IMR-90 (cell line): ENCODE measurements at regions not wholly inside any gene's neighbourhood (a gene's known extent, or its start where the extent isn't known, plus 50 kb on each side); places are given as distances from the start of the nearest gene placed in this dataset.

ENCODE experiments used
- ATAC-seq: fragments of 200-7000 bp; cut with Tn5 transposase; 2 replicates; pipeline ENCODE4 v1.9.1; 2020; ENCODE audit warnings: low read depth, mild to moderate bottlenecking, moderate library complexity
- BruUV-seq: library from RNA; stranded (reverse); fragments of 400-500 nt; replicated peaks from 2 replicates; lab custom pipeline; 2021; lab: Mats Ljungman, UMichigan
- CTCF ChIA-PET: fragments of 300-600 bp; formaldehyde crosslinking; extraction: SDS; loops from one replicate; lab custom pipeline; 2021; ENCODE audit warnings: antibody characterized with exemption; lab: Yijun Ruan, JAX
- POLR2A ChIA-PET: fragments of 300-600 bp; sonication (Branson Sonifier 250); formaldehyde crosslinking; loops from one replicate; lab custom pipeline; 2022; ENCODE audit warnings: antibody characterized with exemption; ENCODE audit not compliant: unreplicated experiment; lab: Charles Lee
- DNase-seq: peaks from one replicate; pipeline ENCODE4 v3.0.0; 2013
- H2AFZ ChIP-seq: replicated peaks from 2 replicates; pipeline ENCODE3; 2013; ENCODE audit warnings: low read length, mild to moderate bottlenecking; ENCODE audit not compliant: poor library complexity
- H2AK5ac ChIP-seq: 2 replicates; pipeline ENCODE4 v1.6.1; 2013; ENCODE audit warnings: low read depth, low read length, inconsistent platforms
- H2AK9ac ChIP-seq: replicated peaks from 2 replicates; pipeline ENCODE3; 2013; ENCODE audit warnings: mild to moderate bottlenecking, low read depth, low read length, moderate library complexity; ENCODE audit not compliant: poor library complexity
- H2BK120ac ChIP-seq: 2 replicates; pipeline ENCODE4 v1.6.1; 2013; ENCODE audit warnings: low read depth, low read length, inconsistent platforms
- H2BK15ac ChIP-seq: 3 replicates; pipeline ENCODE4 v1.6.1; 2013; ENCODE audit warnings: low read depth, low read length, inconsistent platforms
- H2BK20ac ChIP-seq: 2 replicates; pipeline ENCODE4 v1.6.1; 2013; ENCODE audit warnings: low read depth, mild to moderate bottlenecking, inconsistent platforms, low read length, moderate library complexity
- H2BK5ac ChIP-seq: 2 replicates; pipeline ENCODE4 v1.6.1; 2013; ENCODE audit warnings: mild to moderate bottlenecking, low read depth, low read length, inconsistent platforms; ENCODE audit not compliant: poor library complexity, severe bottlenecking
- H3K14ac ChIP-seq: replicated peaks from 2 replicates; pipeline ENCODE4 v1.6.1; 2013; ENCODE audit warnings: low read depth, low read length, inconsistent platforms
- H3K18ac ChIP-seq: 2 replicates; pipeline ENCODE4 v1.6.1; 2013; ENCODE audit warnings: low read depth, low read length, control low read depth
- H3K23ac ChIP-seq: 2 replicates; pipeline ENCODE4 v1.6.1; 2013; ENCODE audit warnings: low read depth, low read length, inconsistent platforms
- H3K27ac ChIP-seq: 2 replicates; pipeline ENCODE4 v1.5.1; 2013; ENCODE audit warnings: mild to moderate bottlenecking, control low read depth, low read length; ENCODE audit not compliant: insufficient read depth
- H3K27me3 ChIP-seq: 2 replicates; pipeline ENCODE4 v1.6.1; 2013; ENCODE audit warnings: low read length; ENCODE audit not compliant: control insufficient read depth, insufficient read depth
- H3K36me3 ChIP-seq: 2 replicates; pipeline ENCODE4 v1.6.1; 2013; ENCODE audit warnings: low read length, mixed read lengths; ENCODE audit not compliant: control insufficient read depth, insufficient read depth
- H3K4ac ChIP-seq: 2 replicates; pipeline ENCODE4 v1.6.1; 2013; ENCODE audit warnings: low read depth, low read length, inconsistent platforms
- H3K4me1 ChIP-seq: 2 replicates; pipeline ENCODE4 v1.6.1; 2013; ENCODE audit warnings: low read length, mixed read lengths; ENCODE audit not compliant: control insufficient read depth, insufficient read depth
- H3K4me2 ChIP-seq: 2 replicates; pipeline ENCODE4 v1.6.1; 2013; ENCODE audit warnings: low read depth, mild to moderate bottlenecking, control low read depth, low read length, moderate library complexity
- H3K4me3 ChIP-seq: 2 replicates; pipeline ENCODE4 v1.5.1; 2013; ENCODE audit warnings: low read depth, mild to moderate bottlenecking, control low read depth, low read length, moderate library complexity; ENCODE audit not compliant: insufficient read depth
- H3K56ac ChIP-seq: 2 replicates; pipeline ENCODE4 v1.6.1; 2013; ENCODE audit warnings: low read length, inconsistent platforms; ENCODE audit not compliant: insufficient read depth; ENCODE audit errors: extremely low read depth
- H3K79me1 ChIP-seq, 2 experiments: 2 replicates each; pipeline ENCODE4 v1.6.1; 2013; ENCODE audit warnings: low read length in 2 of 2, inconsistent platforms in 1 of 2, low read depth in 1 of 2
- H3K9ac ChIP-seq: 2 replicates; pipeline ENCODE4 v1.6.1; 2013; ENCODE audit warnings: low read depth, low read length, control low read depth
- H3K9me1 ChIP-seq: 2 replicates; pipeline ENCODE4 v1.6.1; 2013; ENCODE audit warnings: low read length, inconsistent platforms; ENCODE audit not compliant: insufficient read depth
- H3K9me3 ChIP-seq: 2 replicates; pipeline ENCODE4 v1.6.1; 2013; ENCODE audit warnings: low read length; ENCODE audit not compliant: control insufficient read depth, insufficient read depth
- H4K20me1 ChIP-seq: 2 replicates; pipeline ENCODE4 v1.6.1; 2013; ENCODE audit warnings: low read length, inconsistent platforms; ENCODE audit not compliant: insufficient read depth
- H4K5ac ChIP-seq: 2 replicates; pipeline ENCODE4 v1.6.1; 2013; ENCODE audit warnings: mild to moderate bottlenecking, low read depth, low read length, control low read depth
- H4K8ac ChIP-seq, 2 experiments: 2 replicates each; pipeline ENCODE4 v1.6.1; 2013; ENCODE audit warnings: low read depth in 2 of 2, low read length in 2 of 2, control low read depth in 1 of 2, inconsistent platforms in 1 of 2
- H4K91ac ChIP-seq: 2 replicates; pipeline ENCODE4 v1.6.1; 2013; ENCODE audit warnings: low read depth, low read length, inconsistent platforms; ENCODE audit not compliant: insufficient read depth
- BHLHE40 ChIP-seq: fragments of 150-350 bp; IDR thresholded peaks from 2 replicates; pipeline ENCODE4 v1.6.1; 2016; ENCODE audit warnings: mild to moderate bottlenecking, low read depth, low read length
- CEBPB ChIP-seq: IDR thresholded peaks from 2 replicates; pipeline ENCODE4 v1.6.1; 2012; ENCODE audit warnings: low read depth, low read length, improper control_type of control experiment
- CHD1 ChIP-seq: IDR thresholded peaks from 2 replicates; pipeline ENCODE4 v1.6.1; 2012; ENCODE audit warnings: low read depth, low read length, improper control_type of control experiment
- FOS ChIP-seq: fragments of 150-350 bp; IDR thresholded peaks from 2 replicates; pipeline ENCODE4 v1.6.1; 2016; ENCODE audit warnings: low read depth, low read length
- MAFK ChIP-seq: IDR thresholded peaks from 2 replicates; pipeline ENCODE4 v1.6.1; 2012; ENCODE audit warnings: low read depth, low read length, improper control_type of control experiment
- MAZ ChIP-seq: IDR thresholded peaks from 2 replicates; pipeline ENCODE4 v1.6.1; 2012; ENCODE audit warnings: low read depth, mild to moderate bottlenecking, low read length, improper control_type of control experiment, moderate library complexity, borderline replicate concordance
- MXI1 ChIP-seq: IDR thresholded peaks from 2 replicates; pipeline ENCODE4 v1.6.1; 2012; ENCODE audit warnings: low read depth, mild to moderate bottlenecking, low read length, moderate library complexity, borderline replicate concordance
- NFE2L2 ChIP-seq: fragments of 150-350 bp; IDR thresholded peaks from 2 replicates; pipeline ENCODE4 v1.6.1; 2016; ENCODE audit warnings: low read depth, mild to moderate bottlenecking, low read length
- POLR2A ChIP-seq: IDR thresholded peaks from 2 replicates; pipeline ENCODE4 v1.6.1; 2012; ENCODE audit warnings: mild to moderate bottlenecking, low read depth, low read length
- RAD21 ChIP-seq: IDR thresholded peaks from 2 replicates; pipeline ENCODE4 v1.6.1; 2012; ENCODE audit warnings: low read length, improper control_type of control experiment
- RCOR1 ChIP-seq: IDR thresholded peaks from 2 replicates; pipeline ENCODE4 v1.6.1; 2012; ENCODE audit warnings: mild to moderate bottlenecking, low read length, improper control_type of control experiment; ENCODE audit not compliant: insufficient replicate concordance
- RFX5 ChIP-seq: IDR thresholded peaks from 2 replicates; pipeline ENCODE4 v1.8.0; 2012; ENCODE audit warnings: low read depth, mild to moderate bottlenecking, low read length, moderate library complexity
- SMC3 ChIP-seq: fragments of 150-350 bp; IDR thresholded peaks from 2 replicates; pipeline ENCODE4 v1.6.1; 2016; ENCODE audit warnings: low read depth, mild to moderate bottlenecking, antibody characterized with exemption, low read length, moderate library complexity
- WGBS, 2 experiments: methylation state at CpG; one replicate each; pipeline versions ENCODE4 v1.1.5 to v1.1.7; 2013; ENCODE audit warnings: missing lambda C conversion rate in 2 of 2; ENCODE audit not compliant: insufficient read length in 1 of 2; ENCODE audit errors: extremely low coverage in 2 of 2; 5-methylcytosine and 5-hydroxymethylcytosine counted together
- dilution Hi-C: fragments of 300-500 bp; cut with HindIII; formaldehyde crosslinking; loops from one replicate; pipeline ENCODE4 v1.14.3; 2018; ENCODE audit warnings: low sequenced_read_pairs; ENCODE audit not compliant: unreplicated experiment
- in situ Hi-C: fragments of 300-500 bp; cut with MboI; formaldehyde crosslinking; loops from 3 replicates; pipeline ENCODE4 v1.14.3; 2019; ENCODE audit warnings: low sequenced_read_pairs, inconsistent platforms, mixed read lengths
- intact Hi-C: fragments of 100-400 bp; cut with micrococcal nuclease; formaldehyde crosslinking; loops from 2 replicates; pipeline ENCODE4 v1.10.0; 2022
- TF ChIP-seq, protein P1 (sequence below): fragments of 150-350 bp; IDR thresholded peaks from 2 replicates; pipeline ENCODE4 v1.6.1; 2016; ENCODE audit warnings: low read depth, mild to moderate bottlenecking, low read length, moderate library complexity, borderline replicate concordance
- TF ChIP-seq, protein P2 (sequence below): conservative IDR thresholded peaks from 2 replicates; pipeline ENCODE4 v1.5.1; 2012; ENCODE audit warnings: mild to moderate bottlenecking, low read depth, low read length, improper control_type of control experiment
- TF ChIP-seq, protein P3 (sequence below): fragments of 150-350 bp; IDR thresholded peaks from 2 replicates; pipeline ENCODE4 v1.6.1; 2017; ENCODE audit warnings: mild to moderate bottlenecking, antibody characterized with exemption, low read length, low read depth

DNA sequence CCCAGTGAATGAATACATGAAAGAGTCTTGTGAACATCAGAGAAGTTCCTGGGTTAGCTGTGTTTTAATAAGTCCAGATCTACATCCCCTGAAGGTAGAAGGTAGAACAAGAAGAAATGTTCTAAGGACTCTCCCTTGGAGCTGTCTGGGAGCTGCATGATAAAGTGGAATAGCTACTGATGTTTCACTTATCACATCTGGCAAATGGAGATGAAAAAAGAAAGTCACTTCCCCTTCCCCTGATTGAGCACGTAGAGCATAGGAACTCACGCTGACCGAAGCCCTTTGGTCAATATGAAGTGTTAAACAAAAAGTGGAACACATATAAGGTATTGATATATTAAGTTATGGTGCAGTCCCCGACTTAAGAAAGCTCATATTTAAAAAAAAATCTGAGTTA, 53.2 kb upstream of the PARP1 start:
- no TSS peak for BruUV-seq

More for the DNA sequence above, 53.2 kb upstream of the PARP1 start:
- dilution Hi-C loops = no loop called here
- Histone ChIP-seq H2AK9ac (no peak overlapping the region), H3K36me3 (no peaks in the 10 kb centered on the region), H2BK15ac (no peak overlapping the region), H3K4me2 (no peak overlapping the region), H2BK5ac (no peak overlapping the region), H2AFZ (no peak overlapping the region), H4K5ac (no peak overlapping the region), H4K8ac (no peak overlapping the region), H3K56ac (no peak overlapping the region), H4K91ac (no peak overlapping the region), H3K4ac (no peak overlapping the region), H3K27me3 (peaks cover 1% of the 10 kb centered on the region; the same call in 1 of the 2 replicates), H2BK20ac (no peak overlapping the region), H3K4me1 (no peaks in the 10 kb centered on the region), H3K9me3 (peaks cover 8% of the 10 kb centered on the region), H3K18ac (no peak overlapping the region), H3K27ac (no peak overlapping the region), H3K14ac (no peak overlapping the region), H3K4me3 (no peak overlapping the region), H4K20me1 (no peaks in the 10 kb centered on the region), H3K23ac (no peak overlapping the region), H3K9ac (no peak overlapping the region), H3K9me1 (no peaks in the 10 kb centered on the region), H3K79me1 (no peaks in the 10 kb centered on the region), H2BK120ac (no peak overlapping the region), H2AK5ac (no peak overlapping the region)
- CTCF ChIA-PET = no interaction called here
- DNase-seq = no peak
- intact Hi-C loops = no loop called here
- ATAC-seq = no peak
- TF ChIP-seq BHLHE40 (no peak), MXI1 (no peak), CHD1 (no peak), RAD21 (no peak), FOS (no peak), SMC3 (no peak), POLR2A (no peak), NFE2L2 (no peak), CEBPB (no peak), RCOR1 (no peak), RFX5 (no peak), MAFK (no peak), MAZ (no peak)
- TF ChIP-seq, protein P1, sequence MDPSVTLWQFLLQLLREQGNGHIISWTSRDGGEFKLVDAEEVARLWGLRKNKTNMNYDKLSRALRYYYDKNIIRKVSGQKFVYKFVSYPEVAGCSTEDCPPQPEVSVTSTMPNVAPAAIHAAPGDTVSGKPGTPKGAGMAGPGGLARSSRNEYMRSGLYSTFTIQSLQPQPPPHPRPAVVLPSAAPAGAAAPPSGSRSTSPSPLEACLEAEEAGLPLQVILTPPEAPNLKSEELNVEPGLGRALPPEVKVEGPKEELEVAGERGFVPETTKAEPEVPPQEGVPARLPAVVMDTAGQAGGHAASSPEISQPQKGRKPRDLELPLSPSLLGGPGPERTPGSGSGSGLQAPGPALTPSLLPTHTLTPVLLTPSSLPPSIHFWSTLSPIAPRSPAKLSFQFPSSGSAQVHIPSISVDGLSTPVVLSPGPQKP = no peak
- TF ChIP-seq, protein P2, sequence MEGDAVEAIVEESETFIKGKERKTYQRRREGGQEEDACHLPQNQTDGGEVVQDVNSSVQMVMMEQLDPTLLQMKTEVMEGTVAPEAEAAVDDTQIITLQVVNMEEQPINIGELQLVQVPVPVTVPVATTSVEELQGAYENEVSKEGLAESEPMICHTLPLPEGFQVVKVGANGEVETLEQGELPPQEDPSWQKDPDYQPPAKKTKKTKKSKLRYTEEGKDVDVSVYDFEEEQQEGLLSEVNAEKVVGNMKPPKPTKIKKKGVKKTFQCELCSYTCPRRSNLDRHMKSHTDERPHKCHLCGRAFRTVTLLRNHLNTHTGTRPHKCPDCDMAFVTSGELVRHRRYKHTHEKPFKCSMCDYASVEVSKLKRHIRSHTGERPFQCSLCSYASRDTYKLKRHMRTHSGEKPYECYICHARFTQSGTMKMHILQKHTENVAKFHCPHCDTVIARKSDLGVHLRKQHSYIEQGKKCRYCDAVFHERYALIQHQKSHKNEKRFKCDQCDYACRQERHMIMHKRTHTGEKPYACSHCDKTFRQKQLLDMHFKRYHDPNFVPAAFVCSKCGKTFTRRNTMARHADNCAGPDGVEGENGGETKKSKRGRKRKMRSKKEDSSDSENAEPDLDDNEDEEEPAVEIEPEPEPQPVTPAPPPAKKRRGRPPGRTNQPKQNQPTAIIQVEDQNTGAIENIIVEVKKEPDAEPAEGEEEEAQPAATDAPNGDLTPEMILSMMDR = no peak
- TF ChIP-seq, protein P3, sequence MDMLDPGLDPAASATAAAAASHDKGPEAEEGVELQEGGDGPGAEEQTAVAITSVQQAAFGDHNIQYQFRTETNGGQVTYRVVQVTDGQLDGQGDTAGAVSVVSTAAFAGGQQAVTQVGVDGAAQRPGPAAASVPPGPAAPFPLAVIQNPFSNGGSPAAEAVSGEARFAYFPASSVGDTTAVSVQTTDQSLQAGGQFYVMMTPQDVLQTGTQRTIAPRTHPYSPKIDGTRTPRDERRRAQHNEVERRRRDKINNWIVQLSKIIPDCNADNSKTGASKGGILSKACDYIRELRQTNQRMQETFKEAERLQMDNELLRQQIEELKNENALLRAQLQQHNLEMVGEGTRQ = no peak
- no CpG with 5 or more reads among the region's 4 CpGs for WGBS, 2 experiments
- POLR2A ChIA-PET = no interaction called here
- in situ Hi-C loops = no loop called here
